PC-9 (cell line): ENCODE measurements at regions not wholly inside any gene's neighbourhood (a gene's known extent, or its start where the extent isn't known, plus 50 kb on each side); places are given as distances from the start of the nearest gene placed in this dataset.

Experiments used
- CTCF ChIP-seq: fragments of 200-600 bp; sonication (generic); conservative IDR thresholded peaks from 2 replicates; pipeline ENCODE4 v1.6.1; 2017; ENCODE audit warnings: mixed run types, antibody characterized with exemption, mild to moderate bottlenecking, moderate library complexity
- EZH2 ChIP-seq: fragments of 200-600 bp; sonication (generic); IDR thresholded peaks from 2 replicates; pipeline ENCODE4 v1.8.0; 2017; ENCODE audit warnings: antibody characterized with exemption, low read depth

GRCh38 chr5:5006548-5006947, 133.6 kb upstream of the ADAMTS16 start:
- TF ChIP-seq CTCF, result no peak
- no peak for TF ChIP-seq EZH2
